IPS-NIHi7 (cell line): ENCODE measurements at regions not wholly inside any gene's neighbourhood (a gene's known extent, or its start where the extent isn't known, plus 50 kb on each side); places are given as distances from the start of the nearest gene placed in this dataset.
A peak's percentile ranks its signal among the peaks of the same experiment; 100 is the strongest.
"Not testable (repeated sequence)": the region's sequence is repeated elsewhere in the genome, so short reads cannot be mapped to it uniquely, and the experiment has no call there.

Experiments used
- DNase-seq: peaks from one replicate; pipeline ENCODE4 v3.0.0; 2012; ENCODE audit warnings: mixed read lengths; ENCODE audit errors: extremely low spot score

DNA sequence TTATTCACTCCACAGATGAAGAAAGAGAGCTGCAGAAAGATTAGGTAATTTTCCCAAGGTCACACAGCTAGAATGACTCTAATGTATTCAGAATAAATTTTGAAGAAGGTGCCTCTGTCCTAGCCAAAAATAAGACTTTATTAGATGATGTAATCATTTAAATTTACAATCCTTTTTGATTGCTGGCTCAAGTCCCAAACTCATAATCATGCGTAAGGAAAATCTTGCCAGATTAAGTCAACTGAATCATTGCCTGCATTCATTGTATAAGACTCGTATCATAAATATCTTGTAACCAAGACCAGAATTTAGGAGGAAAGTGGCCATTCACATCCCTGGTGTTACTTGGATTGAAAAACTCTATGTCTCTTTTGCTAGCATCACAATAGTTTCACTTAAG, 53.1 kb upstream of the STK39 start:
- DNase-seq: no peak

- DNase-seq: no peak
Measured at GRCh38 chr2:168304024-168304681, 56.8 kb upstream of the STK39 start.

DNA sequence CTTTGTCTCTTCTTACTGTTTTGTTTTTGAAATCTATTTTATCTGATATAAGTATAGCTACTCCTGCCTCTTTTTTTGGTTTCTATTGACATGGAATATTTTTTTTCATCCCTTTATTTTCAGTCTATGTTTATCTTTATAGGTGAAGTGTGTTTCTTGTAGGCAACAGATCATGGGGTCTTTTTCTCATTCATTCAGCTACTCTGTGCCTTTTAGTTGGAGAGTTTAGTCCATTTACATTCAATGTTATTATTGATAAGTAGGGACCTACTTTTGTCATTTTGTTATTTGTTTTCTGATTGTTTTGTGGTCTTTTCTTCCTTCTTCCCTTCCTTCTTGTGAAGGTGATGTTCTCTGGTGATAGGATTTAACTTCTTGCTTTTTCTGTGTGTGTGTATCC, 60.0 kb upstream of the STK39 start:
- no peak for DNase-seq

DNA sequence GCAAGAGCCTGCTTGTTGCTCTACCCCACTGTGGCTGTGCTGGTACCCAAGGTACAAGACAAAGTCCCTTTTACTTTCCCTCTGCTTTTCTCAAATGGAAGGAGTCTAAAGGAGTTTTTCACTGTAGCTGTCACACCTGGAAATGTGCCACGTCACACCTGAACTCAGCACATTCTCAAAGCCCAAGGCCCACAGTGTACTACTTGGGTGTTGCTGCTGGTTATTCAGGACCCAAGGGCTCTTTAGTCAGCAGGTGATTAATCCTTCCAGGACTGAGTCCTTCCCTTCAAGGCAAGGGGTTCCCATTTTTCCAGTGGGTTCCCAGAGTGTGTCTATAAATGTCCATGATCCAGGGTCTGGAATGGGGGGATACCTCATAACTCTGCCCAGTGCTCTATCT, 63.2 kb upstream of the STK39 start:
- DNase-seq: no peak

- no peak for DNase-seq
Measured at GRCh38 chr2:168311261-168311910, 64.0 kb upstream of the STK39 start.

DNA sequence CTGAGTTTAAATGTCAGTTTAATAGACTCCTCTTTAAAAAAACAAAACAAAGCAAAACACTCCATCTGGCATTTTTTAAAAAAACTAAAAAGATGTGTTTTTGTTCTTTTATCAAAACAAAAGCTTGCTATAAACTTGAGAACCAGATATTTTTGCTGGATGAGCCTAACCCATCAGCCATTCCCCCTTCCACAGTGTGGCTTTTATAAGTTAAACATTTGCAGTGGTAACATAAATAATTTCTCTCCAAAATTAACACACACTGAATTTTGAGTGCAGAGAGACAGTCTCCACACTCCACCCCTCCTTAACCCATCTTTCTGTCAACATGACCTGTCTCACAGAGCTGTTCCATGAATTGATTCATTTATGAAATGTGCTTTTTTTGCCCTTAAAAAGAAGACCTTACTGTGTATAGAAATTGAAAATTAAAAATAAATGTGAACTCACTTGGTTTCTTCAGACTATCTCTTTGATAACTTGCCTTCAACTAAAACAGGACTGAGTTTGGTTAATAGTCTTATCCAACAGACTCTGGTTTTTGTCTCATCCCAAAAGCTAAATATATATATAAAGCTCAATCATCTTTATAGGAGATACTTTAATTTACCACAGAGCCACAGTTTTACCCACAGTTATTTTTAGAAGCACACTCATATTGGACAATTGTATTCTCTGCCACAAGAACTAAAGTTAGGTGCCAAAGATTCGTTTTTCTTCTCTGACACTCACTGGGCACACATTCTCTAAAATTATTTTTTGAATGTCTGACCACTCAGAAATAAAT, 64.8 kb upstream of the STK39 start:
- DNase-seq: no peak

- DNase-seq: no peak
Measured at GRCh38 chr2:168314236-168314635, 66.8 kb upstream of the STK39 start.

DNA sequence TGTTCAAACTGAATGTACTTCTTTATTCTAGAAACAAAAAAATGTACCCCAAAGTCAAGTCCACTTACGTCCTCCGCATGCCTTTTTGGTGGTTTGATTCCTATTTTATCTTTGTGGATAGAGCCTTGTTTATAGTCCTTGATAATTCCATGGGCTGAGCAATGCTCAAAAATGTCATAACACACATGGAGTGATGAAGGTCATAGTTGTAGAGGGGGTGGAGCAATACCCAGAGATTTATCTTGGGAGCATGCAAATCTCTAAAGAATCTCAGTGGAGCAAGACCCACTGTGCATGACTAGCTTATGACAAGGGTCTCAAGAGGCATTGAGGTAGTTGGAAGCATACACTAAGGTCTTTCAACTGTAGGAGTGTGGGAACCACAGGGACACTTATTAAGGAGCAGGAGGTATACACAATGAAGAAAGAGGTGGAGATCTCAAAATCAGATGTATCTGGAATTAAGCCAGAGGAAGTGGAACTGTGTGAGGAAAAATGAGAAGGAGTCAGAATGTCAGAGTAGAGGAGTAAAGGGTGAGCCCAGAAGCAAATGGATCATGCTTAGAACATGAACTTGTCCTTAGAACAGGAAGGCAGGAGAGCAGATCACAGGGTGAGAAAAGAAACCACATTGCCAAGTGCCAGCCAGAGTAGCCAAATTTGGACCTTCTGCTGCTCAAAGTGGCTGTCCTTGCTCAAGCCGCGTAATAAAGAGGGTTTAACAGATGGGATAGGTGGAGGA, 68.1 kb upstream of the STK39 start:
- DNase-seq: no peak

DNA sequence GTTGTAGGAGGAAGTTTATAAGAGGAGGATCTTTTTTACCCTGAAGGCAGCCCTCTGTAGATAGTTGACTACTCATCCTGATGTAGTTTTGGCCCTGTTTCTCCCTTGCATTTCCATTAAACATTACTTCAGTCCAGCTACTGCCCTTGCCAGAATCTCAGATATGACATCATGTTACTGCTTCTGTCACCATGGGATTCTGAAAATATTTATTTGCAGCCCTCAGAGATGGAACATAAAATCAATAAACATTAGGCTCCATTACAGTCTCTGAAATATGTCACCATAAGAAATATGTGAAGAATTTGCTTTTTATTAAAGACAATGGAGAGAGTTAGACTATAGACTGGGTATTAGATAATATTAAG, 68.7 kb upstream of the STK39 start:
- DNase-seq: no peak

- no peak for DNase-seq
Measured at GRCh38 chr2:168317282-168317681, 69.9 kb upstream of the STK39 start.

- DNase-seq: no peak
Measured at GRCh38 chr2:168320267-168320666, 72.9 kb upstream of the STK39 start.

DNA sequence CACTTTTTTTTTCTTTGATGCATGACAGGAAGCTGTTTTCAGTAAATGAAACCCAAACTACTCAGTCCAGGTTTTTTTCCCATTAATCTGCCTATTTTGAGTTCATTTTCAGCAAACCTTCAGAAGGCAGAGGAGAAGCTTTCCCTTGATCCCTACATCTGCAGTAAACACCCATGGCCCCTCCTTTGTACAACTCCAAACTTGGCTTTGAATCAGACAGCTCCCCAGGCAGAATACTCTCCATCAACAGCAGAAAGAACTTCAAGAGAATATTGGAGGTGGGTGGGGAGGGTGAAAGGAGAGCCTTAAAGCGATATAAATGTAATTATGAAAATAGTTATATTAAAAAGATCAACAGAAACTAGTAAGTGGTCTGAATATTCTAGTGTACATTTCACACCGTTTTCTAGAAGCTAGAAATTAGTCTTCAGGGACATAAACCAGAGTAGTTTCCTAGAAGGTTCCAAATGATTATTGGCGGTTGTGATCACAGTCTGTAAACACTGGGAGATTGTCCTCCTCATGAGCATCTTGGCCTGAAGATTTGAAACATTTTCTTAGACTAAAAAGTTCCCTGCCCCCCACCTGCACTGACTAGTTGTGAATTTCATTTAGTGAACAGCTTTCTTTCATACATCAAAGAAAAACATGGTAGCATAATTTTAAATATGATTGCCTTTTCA, 75.1 kb upstream of the STK39 start:
- no peak for DNase-seq

- DNase-seq: no peak
Measured at GRCh38 chr2:168323529-168324021, 76.2 kb upstream of the STK39 start.

GRCh38 chr2:168326572-168326971, 79.2 kb upstream of the STK39 start:
- no peak for DNase-seq

GRCh38 chr2:168327328-168327727, 79.9 kb upstream of the STK39 start:
- DNase-seq: no peak

DNA sequence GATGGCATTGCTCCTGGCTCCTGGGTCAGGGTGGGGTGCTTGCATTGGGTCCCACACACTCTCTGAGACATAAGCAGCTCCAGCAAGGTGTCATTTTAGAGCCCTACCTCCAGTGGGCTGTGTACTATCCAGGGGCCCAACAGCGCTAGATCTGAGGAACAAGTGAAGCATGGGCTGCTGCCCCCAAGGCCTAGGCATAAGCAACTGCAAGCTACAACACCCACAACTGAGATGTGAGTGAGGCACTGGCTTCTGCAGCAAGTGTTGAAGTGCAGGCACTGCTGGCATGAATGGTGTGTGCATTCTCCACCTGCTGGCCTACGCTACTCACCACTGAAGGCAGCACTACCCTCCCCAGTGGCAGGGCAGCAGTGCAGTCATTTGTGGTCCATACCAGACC, 81.0 kb upstream of the STK39 start:
- peak; percentile 39 for DNase-seq

GRCh38 chr2:168330624-168331423, 83.4 kb upstream of the STK39 start:
- no peak for DNase-seq

- DNase-seq: not testable (repeated sequence)
Measured at GRCh38 chr2:168335254-168335653, 87.9 kb upstream of the STK39 start.

DNA sequence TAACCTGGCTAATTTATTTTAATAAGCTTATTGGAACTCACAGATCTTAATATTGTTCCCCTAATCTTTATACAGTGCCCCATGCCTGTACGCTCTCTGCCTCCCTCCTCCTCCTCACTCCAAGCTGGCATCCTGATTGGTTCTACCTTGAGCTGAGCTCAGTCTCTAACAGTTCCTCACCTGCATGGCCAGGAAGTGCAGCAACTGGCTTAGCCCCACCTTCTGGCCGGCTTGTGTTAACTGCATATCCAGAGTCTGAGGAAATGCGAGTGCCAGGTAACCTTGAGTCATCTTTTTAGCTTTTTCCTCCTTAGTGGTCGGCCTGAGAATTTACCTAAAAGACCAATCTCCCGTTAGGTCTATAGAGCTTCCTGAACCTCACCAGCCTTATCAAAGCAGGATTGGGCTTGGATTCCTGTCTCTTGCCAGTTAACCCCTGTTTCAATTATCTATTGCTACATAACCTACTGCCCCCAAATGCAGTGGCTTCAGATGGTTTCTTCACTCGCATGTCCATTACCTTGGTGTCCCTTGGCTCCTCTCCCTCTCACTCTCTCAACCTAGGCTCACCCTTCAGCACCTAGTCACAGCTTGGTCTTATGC, 89.5 kb upstream of the STK39 start:
- DNase-seq: peak; percentile 82

DNA sequence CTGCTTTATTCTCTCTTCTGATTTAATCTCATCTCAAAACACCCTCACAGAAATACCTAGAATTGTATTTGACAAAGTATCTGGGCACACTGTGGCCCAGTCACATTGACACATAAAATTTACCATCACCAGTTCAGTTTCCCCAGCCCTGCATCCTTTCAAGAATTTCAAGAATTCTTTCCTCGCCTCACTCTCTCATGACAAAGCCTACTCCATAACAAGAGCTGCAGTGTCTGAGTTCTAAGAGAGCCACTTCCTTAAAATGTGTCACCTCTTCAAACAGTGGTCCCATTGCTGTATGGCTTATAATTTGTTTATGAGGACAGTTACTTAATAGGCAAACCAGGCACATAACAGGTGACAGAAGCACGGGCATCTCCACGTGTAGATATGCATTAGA, 90.9 kb upstream of the STK39 start:
- DNase-seq: no peak
